GM21576 (cell line): ENCODE measurements at regions not wholly inside any gene's neighbourhood (a gene's known extent, or its start where the extent isn't known, plus 50 kb on each side); places are given as distances from the start of the nearest gene placed in this dataset.
"Not testable (repeated sequence)": the region's sequence is repeated elsewhere in the genome, so short reads cannot be mapped to it uniquely, and the experiment has no call there.

Source experiments
- ATAC-seq: cut with Tn5 transposase; IDR thresholded peaks from one replicate; pipeline ENCODE4 v1.9.1; 2021; ENCODE audit warnings: mild to moderate bottlenecking, moderate library complexity; ENCODE audit not compliant: unreplicated experiment

DNA sequence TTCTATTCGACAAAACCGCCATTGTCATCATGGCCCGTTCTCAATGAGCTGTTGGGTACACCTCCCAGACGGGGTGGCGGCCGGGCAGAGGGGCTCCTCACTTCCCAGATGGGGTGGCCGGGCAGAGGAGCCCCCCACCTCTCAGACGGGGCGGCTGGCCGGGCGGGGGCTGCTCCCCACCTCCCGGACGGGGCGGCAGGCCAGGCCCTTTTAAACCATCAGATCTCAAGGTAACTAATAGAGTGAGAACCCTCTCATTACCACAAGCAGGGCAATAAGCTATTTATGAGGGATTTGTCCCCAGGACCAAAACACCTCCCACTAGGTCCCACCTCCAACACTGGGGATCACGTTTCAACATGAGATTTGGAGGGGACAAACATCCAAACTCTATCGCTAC is 571.5 kb downstream of the INSC start:
- ATAC-seq, result not testable (repeated sequence)

DNA sequence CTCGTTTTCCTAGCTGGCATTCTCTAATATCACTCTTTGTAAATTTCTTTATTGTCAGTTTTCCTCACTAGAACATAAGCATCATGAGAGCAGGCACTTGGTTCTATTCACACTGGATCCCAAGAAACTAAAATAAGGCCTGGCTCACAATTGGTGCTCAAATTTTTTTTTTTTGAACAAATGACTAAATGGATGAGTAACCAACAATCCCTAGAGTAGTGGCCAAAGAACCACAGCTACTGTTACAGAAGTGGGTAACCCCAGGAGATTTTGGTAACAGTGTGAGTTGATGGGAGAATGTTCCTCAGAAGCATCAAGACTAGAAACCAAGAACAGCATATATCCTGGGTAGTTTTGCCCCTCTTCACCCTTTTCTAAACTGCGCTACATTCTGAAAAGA is 572.6 kb downstream of the INSC start:
- no peak for ATAC-seq

DNA sequence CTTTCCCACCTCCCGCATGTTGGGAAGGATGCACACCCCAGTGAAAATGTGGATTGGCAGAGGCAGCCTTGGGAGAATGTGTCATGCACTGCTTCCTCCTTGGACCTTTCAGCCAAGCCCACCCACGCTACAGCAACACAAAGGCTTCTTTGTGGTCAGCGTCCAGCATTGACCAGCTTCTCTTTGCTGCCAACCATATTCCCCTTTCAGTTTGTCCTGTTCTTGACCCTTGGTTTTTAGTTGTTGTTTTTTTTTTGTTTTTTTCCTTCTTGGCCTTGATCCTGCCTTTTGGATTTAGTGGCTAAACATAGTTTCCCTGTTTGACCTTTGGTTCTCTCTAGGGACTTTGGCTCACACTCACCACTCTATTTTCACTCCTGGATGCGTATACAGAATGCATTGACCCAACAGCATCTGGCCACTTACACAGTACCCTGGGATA is 573.6 kb downstream of the INSC start:
- ATAC-seq, result no peak

DNA sequence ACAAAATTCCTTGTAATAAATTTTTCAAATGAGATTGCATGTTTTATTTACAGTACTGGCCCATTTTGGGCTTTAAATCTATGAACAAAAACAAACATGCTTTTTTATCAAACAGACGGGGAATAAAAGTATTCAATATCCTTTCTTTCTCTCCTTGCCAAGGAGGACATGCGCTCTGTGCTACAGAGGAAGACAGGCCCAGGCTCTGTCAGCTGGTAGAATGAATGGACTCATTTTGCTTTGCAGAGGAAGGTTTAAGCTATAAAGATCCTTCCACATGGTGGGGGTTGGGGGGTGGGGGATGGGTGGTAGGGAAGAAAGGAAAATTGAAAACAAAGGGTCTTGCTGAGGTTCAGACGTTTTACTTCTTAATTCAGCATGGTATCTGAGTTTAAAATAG is 575.6 kb downstream of the INSC start:
- ATAC-seq, result no peak

DNA sequence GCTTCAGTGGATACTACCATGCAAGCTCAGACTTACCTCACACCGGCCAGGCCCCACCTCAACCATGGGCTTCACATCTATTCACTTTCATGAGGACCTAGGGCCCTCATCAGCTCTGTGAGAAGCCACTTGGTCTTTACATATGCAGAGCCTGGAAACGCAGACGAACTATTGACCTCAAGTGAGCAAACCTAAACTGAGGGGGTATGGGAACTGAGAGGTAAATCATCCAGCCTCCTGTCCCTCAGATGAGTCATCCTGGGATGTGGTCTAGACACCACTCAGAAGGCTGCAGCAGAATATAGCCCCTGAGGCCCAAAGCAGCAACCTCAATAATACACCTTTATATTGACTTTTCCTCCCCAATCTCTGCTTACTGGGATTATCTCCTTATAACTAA is 578.0 kb downstream of the INSC start:
- no peak for ATAC-seq

DNA sequence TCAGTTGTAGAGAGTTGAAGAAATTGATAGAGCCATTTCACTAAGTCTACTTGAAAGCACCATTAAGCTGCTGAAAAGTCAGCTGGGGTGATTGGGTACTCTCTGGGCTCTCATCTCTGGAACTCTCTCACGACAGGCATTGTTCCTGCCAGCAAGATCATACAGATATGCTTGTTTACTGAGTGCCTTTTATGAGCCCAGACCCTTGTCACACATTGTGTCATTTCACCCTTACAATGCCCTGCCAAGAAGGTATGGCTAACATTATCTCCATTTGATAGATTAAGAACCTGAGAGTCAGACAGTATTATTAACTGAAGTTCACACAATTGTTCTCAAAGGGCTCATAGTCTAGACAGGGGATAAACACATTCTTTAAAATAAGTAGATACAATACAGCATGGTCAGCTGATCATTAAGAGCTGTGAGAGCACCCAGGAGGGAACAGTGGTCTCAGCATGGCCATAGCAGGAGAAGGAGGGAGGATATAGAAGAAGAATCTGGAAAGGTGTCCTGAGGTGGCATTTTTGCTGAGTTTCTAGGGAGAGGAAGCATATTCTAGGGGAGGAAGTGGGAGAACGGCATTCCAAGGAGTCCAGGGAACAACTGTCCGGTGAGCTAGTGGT is 580.5 kb downstream of the INSC start:
- ATAC-seq, result no peak

DNA sequence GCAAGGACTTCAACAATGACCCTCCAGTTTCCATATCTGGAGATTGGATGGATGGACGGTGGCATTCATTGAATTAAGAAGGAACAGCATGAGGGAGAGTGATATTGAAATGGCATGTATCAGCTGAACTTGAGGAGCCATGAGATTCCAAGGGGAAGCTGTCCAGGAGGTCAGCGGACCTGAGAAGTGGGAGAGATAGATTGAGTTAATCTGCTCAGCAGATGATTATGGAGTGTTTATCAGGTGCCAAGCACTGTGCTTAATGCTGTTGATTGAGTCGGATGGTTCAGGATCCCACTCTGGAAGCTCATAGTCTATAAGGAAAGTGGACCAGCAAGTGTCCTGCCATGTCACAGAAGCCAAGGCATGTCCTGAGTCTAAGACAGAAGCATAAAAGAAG is 581.3 kb downstream of the INSC start:
- ATAC-seq, result no peak

- no peak for ATAC-seq
Measured at GRCh38 chr11:15697437-15698236, 582.9 kb downstream of the INSC start.

- no peak for ATAC-seq
Measured at GRCh38 chr11:15698855-15699254, 584.1 kb downstream of the INSC start.

- ATAC-seq, result no peak
Measured at GRCh38 chr11:15699978-15700377, 585.3 kb downstream of the INSC start.

DNA sequence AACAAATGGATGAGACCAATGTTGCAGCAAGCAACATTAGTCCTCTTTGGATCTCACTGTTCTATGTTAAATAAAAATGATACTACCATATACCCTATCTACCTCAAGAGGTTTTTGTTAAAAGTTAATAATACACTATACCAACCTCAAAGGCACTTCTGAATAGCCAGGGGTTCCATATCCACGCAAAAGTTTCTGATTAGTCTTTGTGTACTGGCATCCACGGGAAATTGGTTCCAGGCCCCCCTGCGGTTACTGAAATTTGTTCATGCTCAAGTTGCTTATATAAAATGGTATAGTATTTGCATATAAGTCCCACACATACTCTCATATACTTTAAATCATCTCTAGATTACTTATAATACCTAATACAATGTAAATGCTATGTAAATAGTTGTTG is 585.7 kb downstream of the INSC start:
- ATAC-seq, result no peak

DNA sequence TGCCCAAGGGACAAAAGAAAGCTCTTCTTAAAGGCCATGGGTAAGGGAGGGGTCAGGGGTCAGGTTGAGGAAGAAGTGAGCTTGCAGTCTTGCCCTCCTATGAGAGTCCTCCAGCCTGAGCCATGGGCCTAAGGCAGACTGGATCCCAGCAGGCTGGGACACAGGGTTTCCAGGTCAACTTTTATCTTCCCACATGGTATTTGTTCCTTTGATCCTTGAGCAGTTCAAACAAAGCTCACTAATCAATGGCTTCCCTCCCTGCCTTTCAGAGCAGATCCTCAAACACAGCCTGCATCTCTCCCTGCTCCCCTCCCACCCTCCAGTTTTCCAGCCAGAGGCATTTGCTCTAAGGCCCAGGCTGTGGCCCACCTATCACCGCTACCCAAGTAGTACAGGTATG is 589.3 kb downstream of the INSC start:
- no peak for ATAC-seq

- ATAC-seq, result no peak
Measured at GRCh38 chr11:15704556-15704955, 589.8 kb downstream of the INSC start.

- no peak for ATAC-seq
Measured at GRCh38 chr11:15705891-15706290, 591.2 kb downstream of the INSC start.

DNA sequence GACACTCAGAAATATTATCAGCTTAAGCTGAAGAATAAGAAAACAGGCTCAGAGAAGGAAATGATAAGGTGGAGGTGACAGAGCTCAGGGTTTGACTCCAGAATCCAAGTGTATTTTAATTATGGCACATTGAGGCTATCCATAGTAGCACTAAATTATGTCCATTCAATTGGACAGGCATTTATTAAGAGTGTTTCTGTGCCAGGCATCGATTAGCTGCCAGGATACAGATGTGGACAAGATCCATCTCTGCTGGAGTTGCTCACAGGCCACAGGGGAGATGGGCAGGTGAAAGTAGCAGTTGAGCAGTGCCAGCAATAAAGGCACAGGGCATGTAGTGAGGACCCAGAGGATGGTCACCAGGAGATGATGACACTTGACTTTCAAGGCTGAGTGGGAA is 592.5 kb downstream of the INSC start:
- no peak for ATAC-seq

- ATAC-seq, result no peak
Measured at GRCh38 chr11:15707971-15708370, 593.2 kb downstream of the INSC start.

GRCh38 chr11:15710580-15711275 is 596.0 kb downstream of the INSC start:
- no peak for ATAC-seq

DNA sequence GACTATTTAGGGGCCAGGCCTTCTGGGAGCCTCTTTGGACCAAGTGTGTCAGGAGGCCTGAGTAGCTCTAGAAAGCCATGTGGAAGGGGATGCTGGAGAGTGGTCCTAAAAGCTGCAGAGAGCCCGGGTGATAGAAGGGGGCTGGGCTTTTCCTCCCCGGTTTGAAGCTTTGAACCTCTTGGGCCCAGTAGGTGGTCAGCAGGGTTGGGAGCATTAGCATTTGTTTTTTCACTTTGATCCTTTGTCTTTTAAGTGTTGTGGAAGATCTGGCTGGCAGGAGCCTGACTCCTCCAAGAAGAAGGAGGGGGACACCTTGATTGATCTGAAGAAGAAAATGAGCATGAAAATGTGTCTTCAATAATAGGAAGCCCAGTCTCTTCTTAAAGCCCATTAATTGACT is 596.6 kb downstream of the INSC start:
- no peak for ATAC-seq

DNA sequence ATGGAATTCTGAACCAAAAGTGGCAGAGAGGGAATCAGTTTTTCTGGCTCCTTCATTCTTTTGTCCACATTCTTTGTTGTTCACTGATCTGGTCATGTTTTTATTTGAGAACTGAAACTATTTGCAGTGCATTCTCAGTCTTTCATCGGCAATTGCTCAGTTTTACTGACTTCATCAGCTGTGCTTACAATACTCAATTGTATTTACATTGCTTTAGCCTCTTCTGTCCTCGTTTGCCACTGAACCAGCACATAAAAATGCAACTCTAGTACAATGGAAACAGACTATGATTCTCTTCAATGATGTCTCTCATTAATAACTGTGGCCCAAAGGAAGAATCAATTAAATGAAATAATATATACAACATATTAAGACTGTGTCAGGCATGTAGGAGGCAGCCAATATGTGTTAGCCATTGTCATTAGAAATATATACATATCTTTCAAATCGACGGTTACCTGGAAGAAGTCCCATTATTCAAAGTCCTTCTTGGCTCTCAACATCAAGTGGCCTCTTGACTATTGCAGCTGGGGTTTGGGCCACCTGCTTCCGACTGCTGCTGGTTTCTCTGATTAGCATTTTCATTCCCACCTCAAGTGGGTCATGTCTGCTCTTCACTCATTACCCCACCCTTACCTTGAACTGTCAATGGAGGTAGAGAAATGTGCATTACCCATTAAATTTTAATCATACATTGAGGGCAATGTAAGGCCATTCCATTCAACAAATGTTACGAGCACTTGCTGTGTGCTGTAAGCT is 600.1 kb downstream of the INSC start:
- no peak for ATAC-seq

- ATAC-seq, result no peak
Measured at GRCh38 chr11:15716550-15716949, 601.8 kb downstream of the INSC start.

- no peak for ATAC-seq
Measured at GRCh38 chr11:15720460-15720859, 605.7 kb downstream of the INSC start.
